ENCODE measurements at regions not wholly inside any gene's neighbourhood (a gene's known extent, or its start where the extent isn't known, plus 50 kb on each side); places are given as distances from the start of the nearest gene placed in this dataset.
A peak's percentile ranks its signal among the peaks of the same experiment; 100 is the strongest.
"Not testable (repeated sequence)": the region's sequence is repeated elsewhere in the genome, so short reads cannot be mapped to it uniquely, and the experiment has no call there.

DNA sequence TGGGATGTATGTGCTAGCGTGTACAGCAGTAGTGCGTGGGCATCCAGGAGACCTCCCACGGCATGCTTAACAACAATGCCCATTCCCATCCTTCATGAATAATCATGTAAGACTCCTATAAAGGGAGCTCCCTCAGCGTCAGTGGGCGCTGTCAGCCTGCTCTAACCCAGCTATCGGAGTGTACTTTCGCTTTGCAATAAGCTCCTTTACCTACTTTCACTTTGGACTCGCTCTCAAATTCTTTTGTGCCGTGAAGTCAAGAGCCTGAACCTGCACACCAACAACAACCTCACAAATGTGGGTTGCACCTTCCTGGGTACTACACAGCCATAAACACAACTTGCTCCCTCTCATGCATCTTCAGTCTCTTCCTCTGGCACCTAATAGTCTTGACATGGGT, 114.8 kb upstream of the PAXBP1 start:
- DNase-seq = peak; percentile 3

DNA sequence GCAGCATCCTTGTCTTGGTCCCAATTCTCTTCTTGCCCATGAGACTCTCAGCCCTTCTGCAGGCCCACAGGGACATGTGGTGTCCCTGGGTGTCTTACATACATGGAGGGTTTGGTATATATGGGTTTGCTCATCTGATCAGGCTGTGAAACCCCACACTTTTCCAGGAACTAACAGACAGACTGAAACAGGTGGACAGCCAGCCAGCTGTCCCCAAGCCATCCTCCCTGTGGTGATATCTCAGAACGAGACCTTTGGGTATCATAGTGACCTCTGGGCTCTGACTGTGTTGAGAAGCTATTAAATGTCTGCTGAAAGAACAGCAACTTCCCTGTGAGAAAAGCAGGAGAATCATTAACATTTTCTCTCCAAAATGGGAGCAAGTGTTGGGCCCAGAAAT, 115.5 kb upstream of the PAXBP1 start:
- no peak for DNase-seq

DNA sequence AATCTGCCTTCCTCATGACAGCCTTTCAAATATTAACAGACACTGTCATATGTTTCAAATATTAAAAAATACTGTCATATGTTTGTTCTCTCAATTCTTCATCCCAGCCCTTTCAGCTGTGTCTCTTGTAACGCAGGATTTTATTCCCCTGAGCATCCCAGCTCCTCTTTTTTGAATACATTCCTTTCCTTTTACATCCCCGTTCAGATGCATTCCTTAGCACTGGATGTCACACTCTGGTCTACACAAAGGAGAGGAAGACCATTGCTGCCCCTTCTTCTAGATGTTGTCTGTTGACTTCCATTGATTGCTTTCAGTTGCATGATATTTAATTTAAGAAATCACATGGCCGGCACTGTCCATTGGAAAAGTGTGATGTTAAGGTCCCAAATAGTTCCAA, 117.4 kb upstream of the PAXBP1 start:
- peak; percentile 54 for DNase-seq

DNA sequence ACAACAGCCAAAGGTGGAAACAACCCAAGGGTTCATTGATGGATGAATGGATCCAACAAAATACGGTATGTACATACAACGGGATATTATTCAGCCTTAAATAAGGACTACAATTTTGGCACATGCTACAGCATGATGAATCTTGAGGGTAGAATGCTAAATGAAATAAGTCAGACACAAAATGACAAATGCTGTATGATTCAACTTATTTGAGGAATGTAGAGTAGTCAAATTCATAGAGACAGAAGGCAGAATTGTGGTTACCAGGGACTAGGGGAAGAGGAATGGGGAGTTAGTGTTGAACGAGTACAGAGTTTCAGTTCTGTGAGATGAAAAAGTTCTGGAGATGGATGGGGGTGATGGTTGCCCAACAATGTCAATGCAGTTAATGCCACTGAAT, 118.0 kb upstream of the PAXBP1 start:
- DNase-seq = peak; percentile 40

DNA sequence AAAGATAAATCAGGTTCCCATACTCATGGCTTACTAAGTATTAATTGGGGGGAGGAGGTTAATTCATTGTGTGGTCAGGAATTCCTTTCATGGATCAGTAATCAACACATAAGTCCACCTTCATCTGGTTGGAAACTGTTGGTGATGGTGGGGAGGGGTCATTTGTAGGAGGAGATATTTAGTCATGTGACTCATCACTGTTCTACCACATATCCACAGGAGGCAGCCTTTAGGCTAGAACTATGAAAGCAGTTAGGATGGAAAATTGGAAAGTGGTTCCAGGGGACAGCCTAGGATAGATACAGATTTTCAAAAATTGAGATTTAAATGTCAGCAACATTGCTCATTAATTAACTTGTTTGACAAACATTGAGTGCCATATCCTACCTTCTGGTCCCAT, 122.8 kb upstream of the PAXBP1 start:
- no peak for DNase-seq

DNA sequence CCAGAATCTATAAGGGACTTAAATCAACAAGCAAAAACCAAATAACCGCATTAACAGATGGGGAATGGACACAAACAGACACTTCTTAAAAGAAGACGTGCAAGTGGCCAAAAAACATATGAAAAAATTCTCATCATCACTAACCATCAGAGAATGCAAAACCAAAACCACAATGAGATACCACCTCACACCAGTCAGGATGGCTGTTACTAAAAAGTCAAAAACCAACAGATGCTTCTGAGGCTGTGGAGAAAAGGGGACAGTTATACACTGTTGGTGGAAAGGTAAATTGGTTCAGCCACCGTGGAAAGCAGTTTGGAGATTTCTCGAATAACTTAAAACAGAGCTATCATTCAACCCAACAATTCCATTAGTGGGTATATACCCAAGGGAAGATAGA, 124.9 kb upstream of the OLIG2 start:
- DNase-seq = no peak

DNA sequence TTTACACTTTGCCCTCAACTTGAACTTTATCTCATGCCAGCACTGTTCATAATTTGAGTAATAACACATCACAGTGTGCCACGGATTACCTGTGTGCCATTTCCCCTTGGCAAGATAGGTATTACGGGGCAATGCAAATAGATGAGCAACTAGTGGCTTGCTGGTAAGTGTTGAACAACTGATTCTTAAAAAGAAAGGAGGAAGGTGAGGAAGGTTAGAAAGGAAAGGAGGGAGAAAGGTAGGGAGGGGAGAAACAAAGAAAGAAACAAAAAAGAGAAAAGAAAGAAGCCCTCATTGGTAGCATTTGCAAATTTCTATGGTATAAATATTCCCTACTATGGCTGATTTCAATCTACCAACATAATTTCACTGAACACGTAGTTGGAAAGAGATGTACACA, 118.2 kb upstream of the OLIG2 start:
- no peak for DNase-seq

DNA sequence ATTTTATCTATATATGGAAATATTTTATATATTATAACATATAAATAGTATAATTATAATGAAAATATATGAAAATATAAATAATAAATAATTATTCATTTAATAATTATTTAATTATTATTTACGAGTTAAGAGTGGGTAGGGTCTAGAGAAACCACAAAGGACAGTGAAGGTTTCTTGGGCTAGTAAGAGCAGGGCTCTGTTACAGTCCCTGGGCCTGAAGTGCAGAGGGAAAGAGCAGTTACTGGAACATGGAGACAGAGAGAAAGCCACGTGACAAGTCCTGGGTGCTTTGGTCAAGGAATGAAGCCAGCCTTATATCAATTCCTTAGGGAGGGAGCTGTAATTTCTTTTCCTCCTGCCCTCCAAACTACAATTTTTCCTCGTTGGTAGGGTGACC, 117.2 kb upstream of the OLIG2 start:
- no peak for DNase-seq

DNA sequence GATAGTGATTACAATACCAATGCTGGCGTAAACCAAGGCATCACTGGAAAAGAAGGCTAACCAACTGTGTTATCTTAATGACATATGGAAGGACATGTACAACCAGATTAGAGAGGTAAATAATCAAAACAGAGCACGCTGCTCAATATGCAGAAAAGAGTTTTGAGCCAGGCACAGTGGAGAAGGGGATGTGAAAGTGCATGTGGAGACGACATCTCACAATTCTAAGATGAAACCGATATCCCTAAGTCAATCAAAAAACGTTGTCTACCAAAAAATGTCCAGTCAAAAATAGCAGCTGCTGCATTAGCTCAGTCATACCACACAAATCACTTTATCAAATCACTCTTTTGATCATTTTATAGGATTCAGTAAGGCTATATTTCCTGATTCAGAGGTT, 116.3 kb upstream of the OLIG2 start:
- no peak for DNase-seq

DNA sequence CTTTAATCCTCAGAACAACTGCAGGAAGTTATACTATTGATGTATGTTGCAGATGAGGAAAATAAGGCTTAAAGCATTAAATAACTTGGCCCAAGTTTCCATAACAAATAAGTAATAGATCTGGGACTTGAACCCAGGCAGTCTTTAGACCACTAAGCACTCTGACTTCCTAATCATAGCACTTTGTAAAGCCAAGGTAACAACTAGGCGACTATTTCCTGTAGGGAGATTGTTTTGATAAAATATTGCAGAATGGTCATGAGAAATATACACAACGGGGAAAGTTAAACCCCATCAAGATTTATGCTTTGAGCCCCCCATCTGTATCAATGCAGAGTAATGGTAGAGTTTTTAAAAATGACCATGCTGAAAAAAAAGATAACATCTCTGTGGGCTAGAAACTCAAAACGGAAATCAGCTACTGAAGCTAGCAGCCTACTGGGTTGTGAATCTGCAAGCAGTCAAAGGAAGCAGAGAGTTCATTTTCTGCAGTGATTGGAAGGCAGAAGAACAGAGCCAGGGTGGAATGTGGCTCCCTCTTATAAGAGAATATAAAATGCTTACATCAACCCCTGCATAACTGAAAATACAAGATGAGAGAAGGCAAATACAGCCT, 111.2 kb upstream of the OLIG2 start:
- DNase-seq = no peak

DNA sequence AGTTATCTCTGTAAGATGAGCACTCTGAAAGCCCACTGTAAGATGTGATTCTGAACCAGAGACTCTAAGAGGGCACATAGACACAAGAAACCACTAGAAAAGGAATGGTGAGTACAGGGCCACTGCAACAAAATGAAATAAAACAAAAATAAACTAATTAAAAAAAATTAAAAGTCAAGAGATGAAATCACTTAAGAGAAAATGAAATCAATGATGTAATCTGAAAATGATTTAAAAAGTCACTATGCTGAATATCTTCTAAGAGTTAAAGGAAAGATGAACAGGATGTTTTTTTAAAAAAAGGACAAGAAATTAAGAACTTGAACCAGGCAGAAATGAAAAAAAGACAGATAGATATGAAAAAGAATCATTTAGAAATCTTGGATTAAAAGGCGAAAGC, 110.6 kb upstream of the OLIG2 start:
- DNase-seq = no peak

DNA sequence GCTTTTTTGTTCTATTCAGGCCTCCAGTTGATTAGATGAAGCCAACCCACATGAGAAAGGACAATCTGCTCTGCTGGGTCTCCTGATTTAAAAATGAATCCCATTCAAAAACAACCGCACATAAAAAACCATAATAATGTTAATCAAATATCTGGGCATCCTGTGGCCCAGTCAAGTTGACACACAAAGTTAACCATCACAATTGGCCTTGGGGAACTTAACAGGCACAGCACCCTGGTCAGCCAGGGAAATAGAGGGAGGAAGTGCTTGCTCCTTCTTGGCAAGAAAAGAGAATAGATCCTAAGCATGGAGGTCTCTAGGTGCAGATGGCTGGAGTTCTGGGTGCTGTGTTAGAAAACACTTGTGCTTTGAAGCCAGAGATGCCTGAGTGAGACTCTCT, 109.6 kb upstream of the OLIG2 start:
- DNase-seq = no peak

DNA sequence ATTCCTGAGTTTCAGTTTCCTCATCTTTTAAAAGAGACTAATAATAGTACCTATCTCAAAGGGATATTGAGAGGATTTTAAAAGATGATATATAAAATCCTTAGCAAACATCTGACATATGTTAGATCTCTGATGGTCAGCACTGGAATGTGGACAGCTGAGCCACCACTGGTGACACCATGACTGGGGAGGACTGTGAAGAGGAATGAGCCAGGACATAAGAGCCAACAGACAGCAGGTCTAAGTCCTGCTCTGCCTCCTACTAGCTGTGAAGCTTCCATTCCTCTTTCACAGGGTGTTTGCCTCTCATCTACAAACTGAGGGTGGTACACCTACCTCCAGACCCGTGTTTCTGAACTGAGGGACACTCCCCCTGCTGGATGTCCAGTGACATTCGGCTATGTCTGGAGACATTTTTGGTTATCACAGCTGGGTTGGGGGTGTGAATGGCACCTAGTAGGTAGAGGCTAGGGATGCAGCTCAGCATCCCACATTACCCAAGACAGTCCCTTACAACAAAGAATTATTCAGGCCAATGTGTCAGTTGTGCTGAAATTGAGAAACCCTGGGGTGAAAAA, 109.1 kb upstream of the OLIG2 start:
- peak; percentile 3 for DNase-seq

DNA sequence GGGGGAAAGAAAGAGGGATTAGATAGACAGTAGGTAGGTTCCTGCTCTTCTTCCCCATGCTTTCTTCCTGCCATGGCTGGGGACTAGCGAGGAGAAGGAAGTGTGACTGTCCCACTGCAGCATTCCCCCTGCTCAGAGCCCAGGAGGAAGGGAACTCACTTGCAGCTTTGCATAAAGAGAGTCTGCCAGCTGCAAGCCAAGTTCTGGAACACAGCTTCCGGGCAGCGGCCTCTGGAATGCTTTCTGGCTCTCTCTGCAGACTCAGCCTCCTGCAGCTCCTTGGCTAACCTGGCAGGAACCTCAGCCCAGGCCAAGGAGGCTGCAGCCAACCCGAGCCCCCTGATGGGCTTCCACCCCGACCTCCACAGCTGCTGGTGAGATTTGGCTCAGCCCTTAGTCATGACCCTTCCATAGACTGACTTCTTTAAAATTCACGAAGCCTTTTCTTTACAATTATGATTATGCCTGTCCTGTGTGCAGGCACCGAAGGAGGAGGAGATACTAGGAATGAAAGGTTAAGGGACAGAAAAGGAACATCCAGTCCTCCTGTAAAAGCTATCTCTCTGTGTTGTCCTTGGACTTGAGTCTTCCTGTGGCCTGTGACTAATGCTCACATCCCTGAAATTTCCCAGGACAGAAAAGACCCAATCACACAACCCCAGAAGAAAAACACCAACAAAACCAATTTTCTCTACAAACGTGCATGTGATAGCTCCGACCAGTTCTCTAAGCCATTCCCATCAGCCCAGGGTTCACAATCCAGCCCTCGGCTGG, 108.2 kb upstream of the OLIG2 start:
- DNase-seq = no peak

DNA sequence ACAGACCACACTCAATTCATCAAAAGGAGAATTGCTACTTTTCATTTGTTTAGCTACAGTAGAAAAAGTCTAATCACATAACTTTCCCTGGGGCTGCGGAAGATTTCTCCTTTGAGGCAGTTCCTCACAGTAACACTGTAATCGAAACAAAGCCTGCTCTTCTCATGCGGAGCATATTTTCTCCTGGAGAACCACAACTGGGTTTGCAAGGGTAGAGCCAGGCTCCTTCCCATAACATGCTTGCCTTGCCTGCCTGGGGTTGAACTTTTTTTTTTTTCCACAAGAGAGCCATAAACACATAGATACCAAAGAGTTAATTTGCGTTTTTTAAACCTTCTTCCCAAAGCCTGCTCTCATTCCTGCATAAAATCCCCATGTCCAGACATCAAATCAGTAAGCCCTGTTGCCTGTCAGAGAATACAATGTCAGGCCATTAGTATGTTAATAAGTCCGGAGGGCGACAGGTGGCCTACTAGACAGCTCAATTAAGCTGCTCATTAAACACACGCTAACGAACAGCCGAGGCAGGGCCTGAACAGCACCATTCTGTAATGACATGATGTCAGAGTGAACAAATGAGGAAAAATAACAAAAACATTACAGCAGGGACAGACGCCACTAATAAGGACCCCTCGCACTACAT, 107.1 kb upstream of the OLIG2 start:
- no peak for DNase-seq

DNA sequence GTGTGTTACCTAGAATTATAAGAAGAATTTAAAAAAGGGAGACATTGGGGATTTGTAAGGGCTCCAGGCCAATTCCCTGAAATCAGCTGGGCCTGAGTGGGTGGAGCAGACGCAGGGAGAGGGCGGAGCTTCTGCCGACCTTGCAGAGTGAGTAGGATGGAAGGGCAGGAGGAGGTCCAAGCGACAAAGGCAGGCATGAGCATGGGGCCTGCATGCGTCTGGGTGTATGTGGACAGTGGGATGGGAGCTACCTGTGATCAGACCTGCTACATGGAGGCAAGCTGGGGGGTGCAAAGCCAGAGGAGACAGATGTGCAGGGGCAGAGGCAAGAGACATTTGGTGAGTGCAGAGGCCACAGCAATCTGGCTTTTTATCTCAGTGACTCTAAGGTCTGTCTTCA, 105.3 kb upstream of the OLIG2 start:
- no peak for DNase-seq

DNA sequence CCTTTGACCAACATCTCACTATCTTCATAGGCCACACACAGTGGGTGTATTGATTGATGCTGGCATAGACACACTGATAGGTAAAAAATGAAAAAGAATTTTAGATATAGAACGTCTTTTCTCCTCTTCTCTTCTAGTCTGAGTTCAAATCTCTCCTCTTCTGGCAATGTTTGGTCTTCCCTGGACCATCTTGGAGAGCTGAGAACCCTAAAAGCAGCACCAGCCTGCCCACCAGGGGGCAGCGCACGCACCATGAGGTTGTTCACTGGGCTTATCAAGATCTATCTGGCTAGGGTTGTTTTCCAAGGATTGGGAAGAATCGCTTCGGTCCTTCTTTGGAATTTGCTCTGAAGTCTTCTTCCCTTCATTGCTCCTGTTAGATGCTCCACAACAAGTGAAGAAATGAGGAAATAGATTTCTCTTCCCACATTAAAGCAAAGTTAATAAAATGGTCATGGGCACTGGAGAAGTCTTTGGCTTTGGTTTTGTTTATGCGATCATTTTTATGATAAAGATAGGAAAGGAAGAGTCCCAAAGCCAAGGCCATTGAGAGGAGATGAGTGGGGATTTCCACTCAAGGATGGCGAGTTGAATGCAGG, 104.0 kb upstream of the OLIG2 start:
- DNase-seq = peak; percentile 14

DNA sequence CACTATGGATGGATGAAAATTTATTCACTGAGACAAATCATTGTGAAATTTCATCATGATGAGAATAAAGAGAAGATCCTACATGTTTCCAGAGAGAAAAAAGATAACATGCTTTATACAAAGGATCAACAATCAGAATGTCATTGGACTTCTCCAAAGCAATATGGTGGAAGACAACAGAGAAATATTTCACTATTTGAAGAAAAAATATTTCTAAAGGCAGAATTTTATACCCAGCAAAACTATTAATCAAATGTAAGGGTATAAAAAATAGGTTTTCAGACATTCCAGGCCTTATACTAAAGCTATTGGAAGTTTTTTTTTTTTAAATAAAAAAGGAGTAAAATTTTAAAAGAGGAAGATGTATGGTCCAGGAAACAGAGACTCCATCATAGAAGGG, 100.6 kb upstream of the OLIG2 start:
- no peak for DNase-seq

DNA sequence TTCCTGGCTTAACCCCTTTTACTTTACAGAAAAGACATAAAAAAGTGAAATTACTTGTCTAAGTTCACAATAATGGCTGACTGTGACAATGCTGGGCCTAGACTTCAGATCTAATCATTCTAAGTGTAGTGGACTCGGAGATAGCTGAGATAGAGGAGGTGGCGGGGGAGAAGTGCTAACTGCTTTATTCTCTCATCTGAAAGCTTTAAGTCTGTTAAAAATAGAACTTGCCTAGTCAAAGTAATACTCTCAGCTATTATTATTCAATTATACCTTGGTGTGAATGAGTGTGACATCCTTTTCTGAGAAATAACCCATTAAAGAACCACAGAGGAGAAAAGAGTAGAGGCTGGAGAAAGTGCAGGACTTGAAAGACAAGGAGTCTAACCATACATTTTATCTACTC, 96.1 kb upstream of the OLIG2 start:
- no peak for DNase-seq

DNA sequence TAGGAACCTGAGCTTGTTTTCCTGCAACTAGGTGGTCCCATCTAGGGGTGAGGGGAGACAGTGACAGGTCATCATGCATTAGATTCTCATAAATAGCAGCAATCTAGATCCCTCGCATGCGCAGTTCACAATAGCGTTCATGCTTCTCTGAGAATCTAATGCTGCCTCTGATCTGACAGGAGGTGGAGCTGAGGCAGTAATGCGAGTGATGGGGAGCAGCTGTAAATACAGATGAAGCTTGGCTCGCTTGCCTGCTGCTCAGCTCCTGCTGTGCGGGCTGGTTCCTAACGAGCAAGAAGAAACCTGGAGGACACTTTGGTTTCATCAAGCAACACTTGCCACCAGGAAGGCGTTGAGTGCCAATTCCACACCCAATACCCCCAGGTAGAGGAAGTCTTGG, 95.1 kb upstream of the OLIG2 start:
- no peak for DNase-seq

DNA sequence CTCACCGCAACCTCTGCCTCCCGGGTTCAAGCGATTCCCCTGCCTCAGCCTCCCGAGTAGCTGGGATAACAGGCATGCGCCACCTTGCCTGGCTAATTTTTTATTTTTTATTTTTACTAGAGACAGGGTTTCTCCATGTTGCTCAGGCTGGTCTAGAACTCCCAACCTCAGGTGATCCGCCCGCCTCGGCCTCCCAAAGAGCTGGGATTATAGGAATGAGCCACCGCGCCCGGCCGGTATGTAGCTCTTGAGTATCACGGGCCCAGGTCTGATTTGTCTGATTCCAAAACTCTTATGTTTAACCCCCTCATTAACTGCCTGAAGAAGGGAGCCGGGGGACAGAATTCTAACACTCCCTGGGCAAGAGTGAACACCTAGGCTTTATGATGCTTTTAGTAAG, 91.7 kb upstream of the OLIG2 start:
- not testable (repeated sequence) for DNase-seq

DNA sequence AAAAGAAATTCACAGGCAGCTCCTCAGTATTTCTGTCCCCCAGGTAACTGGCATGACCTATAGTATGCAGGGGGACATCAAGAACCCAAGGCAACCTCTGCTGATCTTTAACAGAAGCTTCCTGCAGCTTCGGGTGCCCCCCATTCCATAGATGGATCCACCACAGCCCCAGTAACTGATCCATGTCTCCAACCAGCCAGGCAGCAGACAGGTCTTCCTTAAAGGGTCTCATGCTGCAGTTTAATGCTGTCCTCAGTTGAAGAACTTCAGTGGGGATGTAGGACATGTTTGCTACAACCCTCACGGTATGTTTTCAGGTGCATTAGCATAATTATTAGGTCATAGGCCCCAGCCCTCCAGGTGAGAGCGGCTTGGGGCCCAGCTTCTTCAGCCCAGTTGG, 90.9 kb upstream of the OLIG2 start:
- no peak for DNase-seq
